HG03045 (cell line): ENCODE measurements at regions not wholly inside any gene's neighbourhood (a gene's known extent, or its start where the extent isn't known, plus 50 kb on each side); places are given as distances from the start of the nearest gene placed in this dataset.

Source experiments
- ATAC-seq: cut with Tn5 transposase; IDR thresholded peaks from one replicate; pipeline ENCODE4 v1.9.1; 2021; ENCODE audit warnings: mild to moderate bottlenecking, moderate library complexity; ENCODE audit not compliant: unreplicated experiment

GRCh38 chr21:28827422-28827821 lies 165.3 kb downstream of the LTN1 start:
- no peak for ATAC-seq

GRCh38 chr21:28826569-28826968 lies 166.1 kb downstream of the LTN1 start:
- ATAC-seq: no peak

DNA sequence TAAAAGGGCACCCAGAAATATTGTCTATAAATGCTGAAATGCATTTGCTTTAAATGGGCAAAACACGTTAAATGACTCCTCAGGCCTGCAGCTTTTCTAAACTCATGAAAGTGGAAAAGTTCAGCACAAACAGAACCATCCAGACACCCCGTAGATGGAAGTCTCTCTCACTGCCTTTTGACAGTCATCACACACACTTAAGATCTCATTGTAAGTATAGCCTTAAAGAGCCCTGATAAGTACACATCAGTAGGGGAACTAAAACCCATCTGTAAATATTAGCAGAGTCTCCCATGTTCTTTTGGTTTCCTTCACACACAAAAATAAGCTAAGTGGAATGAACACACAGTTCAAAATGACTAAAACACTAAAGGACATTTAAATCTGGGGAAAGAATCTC lies 166.7 kb downstream of the LTN1 start:
- ATAC-seq: no peak

GRCh38 chr21:28823429-28823828 lies 169.2 kb downstream of the LTN1 start:
- ATAC-seq: no peak

DNA sequence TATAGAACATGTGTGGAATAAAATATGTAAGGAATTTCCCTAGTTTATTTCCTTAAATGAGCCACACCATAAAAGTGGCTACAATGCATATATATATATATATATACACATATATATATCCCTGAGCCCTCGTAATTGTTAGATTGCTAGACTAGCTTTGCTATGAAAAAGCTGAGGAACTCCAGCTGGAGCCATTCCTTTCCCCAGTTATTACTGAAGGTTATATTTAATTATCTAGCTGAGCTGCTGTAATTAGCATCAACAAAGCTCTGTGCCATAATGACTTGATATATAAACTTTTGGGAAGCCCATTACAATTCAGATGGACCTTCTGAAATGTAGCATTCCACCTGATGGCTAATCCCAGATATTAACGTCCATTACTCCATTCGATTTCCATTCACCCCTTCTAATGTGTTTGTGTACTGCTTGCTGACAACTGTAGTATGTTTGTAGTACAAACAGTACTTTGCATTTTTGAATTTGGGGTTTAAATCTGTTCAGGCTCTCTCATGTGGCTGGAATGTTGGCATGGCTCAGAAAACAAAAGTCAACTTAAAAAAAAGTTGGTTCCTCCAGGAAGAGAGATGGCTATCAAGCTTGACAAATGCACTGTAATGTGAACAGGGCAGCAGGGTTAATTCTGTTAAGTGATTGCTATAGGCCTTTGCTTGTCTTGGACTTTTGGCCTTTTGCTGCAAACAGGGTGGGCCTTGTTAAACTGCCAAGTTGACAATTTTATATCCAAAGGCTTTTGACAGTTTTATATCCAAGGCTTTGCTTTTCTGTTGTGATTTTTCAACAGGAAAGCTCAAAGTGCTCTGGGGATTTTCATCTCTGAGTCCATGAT lies 170.0 kb downstream of the LTN1 start:
- ATAC-seq: no peak

DNA sequence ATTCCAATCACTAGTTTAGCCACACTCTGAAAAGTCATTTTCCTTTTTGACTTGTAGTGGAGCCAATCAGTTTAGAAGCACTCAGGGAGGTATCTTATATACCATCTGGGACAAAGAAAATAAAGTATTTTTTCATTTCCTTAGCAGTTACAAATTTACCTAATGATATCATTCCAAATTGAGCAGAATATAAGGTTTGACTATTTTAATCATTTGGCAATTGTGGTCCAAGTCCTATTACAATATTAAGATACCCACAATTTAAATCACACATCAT lies 170.6 kb downstream of the LTN1 start:
- no peak for ATAC-seq

GRCh38 chr21:28821276-28822122 lies 171.2 kb downstream of the LTN1 start:
- no peak for ATAC-seq

DNA sequence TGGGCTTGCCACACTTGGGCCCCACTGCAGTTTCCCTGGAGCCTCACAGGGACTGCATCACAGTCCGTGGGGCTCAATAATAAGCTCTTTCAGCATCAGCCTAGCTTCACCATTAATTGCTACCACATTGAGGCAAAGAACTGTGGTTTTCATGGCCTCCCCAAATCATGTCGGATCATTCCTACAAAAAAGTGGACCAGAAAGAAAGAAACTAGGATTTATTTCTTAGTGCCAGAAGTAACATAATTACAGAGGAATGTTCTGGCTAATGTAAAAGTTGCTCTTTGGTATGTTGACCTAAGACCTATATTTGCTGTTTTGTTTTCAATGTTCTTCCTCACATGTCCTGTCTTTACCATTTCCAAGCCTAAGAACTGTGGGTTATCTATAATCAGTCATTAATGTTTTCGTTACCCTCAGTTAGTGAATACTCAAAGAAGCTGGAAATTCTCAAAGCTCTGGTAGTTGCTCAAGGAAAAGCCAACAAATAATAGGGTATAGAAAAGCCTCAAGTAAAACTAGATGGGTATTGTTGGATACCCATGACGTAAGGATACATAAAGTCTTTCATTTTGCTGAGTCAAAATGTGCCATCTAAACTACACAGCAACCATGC lies 173.9 kb downstream of the LTN1 start:
- ATAC-seq: no peak

DNA sequence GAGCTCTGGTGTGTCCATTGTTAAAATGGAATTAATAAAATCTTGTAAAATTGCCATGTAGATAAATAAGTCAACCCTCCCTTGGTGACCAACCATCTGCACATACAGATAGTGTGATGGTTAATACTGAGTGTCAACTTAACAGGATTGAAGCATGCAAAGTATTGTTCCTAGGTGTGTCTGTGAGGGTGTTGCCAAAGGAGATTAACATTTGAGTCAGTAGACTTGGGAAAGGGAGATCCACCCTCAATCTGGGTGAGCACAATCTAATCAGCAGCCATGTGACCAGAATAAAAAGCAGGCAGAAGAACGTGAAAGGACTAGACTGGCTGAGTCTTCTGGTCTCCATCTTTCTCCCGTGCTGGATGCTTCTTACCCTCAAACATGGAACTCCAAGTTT lies 174.8 kb downstream of the LTN1 start:
- no peak for ATAC-seq

DNA sequence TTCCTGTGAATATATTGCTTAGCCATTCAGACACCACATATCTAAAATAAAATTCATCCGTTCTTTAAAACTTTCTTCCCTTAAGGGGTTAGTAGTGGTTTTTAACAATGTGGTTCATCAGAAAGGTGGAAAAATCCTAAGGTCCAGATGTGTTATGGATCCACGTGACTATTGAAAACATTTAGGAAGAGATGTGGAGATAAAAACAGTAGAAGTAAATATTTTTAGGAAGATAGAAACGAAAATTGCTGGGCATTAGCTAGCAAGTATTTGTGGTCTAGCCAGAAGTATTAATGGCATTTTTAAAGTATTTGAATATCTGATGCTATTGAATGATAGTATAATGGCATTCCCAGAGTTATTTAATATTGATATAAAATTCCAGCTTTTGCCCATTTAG lies 180.8 kb downstream of the LTN1 start:
- ATAC-seq: no peak

DNA sequence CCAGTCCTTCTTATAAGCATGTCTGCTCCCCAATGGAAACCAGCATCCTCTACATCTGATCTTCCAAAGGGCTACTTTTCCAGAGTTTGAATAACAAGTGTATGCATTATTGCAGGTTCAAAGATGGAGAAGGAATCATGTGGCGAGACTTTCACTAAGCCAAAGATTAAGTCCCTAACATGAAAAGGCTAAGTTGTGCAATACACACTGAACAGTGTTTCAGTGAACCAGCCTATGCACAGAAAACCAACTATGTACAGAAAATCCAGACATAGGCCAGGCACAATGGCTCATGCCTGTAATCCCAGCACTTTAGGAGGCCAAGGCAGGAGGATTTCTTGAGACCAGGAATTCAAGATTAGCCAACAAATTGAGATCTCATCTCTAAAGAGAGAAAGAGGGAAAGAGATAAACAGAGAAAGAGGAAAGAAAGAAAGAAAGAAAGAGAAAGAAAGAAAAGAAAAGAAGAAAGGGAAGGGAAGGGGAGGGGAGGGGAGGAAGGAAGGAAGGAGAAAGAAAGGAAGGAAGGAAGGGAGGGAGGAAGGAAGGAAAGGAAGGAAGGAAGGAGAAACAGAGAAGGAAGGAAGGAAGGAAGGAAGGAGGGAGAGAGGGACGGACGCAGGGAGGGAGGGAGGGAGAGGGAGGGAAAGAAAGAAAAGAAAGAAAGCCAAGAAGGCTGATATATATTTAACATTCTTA lies 181.7 kb downstream of the LTN1 start:
- ATAC-seq: no peak

- no peak for ATAC-seq
Measured at GRCh38 chr21:28805885-28806284, 186.8 kb downstream of the LTN1 start.

GRCh38 chr21:28804089-28804670 lies 188.5 kb downstream of the LTN1 start:
- ATAC-seq: no peak

DNA sequence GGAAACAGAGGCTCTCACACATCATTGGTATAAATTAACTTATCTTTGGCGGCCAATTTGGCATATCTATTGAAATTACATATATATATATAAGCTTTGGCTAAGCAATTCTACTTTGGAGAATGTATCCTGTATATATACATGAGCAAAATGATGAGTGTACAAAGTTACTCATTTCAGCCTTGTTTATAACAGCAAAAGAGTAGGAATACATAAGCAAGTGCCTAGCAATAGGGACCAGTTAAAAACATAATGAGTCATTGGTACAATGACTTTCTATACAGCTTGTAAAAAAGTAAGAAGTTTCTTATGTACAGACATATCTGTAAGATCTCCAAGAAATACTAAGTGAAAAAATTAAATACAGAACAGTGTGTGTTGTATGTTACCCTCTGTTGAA lies 190.8 kb downstream of the LTN1 start:
- ATAC-seq: no peak

DNA sequence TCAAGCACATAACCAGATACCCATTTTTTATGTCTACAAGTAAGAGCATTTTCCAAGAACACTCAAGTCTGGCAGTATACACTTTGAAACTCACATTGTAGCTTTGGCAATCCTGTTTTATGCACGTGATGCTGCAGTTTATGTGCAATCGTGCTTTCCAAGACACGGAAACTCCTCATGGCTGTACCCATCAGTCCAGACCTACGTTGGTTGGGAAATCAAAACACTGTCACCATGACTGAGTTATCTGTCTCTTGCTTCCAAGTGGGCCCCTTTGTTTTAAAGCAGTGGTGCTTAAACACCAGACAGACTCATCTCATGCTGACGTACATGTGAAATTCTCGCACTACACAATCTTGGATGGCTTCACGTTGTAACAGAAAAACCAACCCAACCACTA lies 192.8 kb downstream of the LTN1 start:
- ATAC-seq: no peak

GRCh38 chr21:28798798-28799197 lies 193.9 kb downstream of the LTN1 start:
- no peak for ATAC-seq

GRCh38 chr21:28795251-28795650 lies 197.4 kb downstream of the LTN1 start:
- no peak for ATAC-seq

- no peak for ATAC-seq
Measured at GRCh38 chr21:28794371-28794851, 198.3 kb downstream of the LTN1 start.

- no peak for ATAC-seq
Measured at GRCh38 chr21:28793043-28793442, 199.6 kb downstream of the LTN1 start.

DNA sequence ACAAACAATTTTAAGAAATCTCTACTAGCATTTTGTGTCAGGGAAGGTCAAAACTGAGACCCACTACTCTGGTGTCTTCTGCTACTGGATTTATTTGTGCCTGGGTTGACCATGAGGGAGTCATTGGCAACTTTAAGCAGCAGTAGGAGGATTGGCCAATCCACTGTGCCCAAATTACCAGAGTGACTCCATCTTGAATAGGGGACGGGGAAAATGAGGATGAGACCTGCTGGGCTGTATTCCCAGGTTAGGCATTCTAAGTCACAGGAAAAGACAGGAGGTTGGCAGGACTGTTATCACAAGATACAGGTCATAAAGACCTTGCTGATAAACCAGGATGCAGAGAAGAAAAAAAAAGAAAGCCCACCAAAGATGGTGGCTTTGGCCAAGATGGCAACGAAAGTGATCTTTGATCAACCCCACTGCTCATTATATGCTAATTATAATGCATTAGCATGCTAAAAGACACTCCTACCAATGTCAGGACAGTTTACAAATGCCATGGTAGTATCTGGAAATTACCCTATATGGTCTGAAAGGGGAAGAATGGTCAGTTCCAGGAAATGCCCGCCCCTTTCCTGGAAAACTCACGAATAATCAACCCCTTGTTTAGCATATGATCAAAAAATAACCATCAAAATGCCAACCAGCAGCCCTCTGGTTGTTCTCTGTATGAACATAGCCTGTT lies 200.9 kb downstream of the LTN1 start:
- no peak for ATAC-seq
